ENCODE measurements at regions not wholly inside any gene's neighbourhood (a gene's known extent, or its start where the extent isn't known, plus 50 kb on each side); places are given as distances from the start of the nearest gene placed in this dataset.

DNA sequence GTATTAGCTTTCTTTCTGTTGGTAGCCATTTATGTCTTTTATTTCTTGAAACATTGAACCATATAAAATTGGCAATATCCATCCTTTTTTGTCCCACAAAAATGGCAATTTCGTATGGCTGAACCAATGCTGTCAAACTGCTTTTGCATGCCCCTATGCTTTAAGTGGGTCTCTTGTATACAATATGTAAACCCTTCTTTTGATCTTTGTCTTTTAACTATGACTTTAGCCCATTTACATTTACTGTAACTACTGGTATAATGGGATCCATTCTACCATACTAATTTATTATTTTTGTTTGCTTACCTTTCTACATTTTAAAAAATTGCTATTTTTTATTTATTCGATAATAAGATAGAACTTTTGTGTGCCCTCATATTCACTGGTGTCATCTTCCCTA lies 93.4 kb downstream of the TENT4A start:
- Mint-ChIP-seq H3K27ac (no peak overlapping the region), H3K9me3 (peaks cover 11 to 22% of the 10 kb centered on the region in 2 experiments)
- no CpG with 5 or more reads among the region's 2 CpGs for WGBS (ENCODE audit: extremely low coverage, insufficient read length, low lambda C conversion rate)

More for the DNA sequence above, 93.4 kb downstream of the TENT4A start:
- Histone ChIP-seq H3K4ac (ENCODE audit: low read depth, low read length) (no peak overlapping the region), H3K27me3 (ENCODE audit: insufficient read depth, low read length) (no peaks in the 10 kb centered on the region), H3T11ph (ENCODE audit: low read length) (no peak overlapping the region), H3K14ac (ENCODE audit: insufficient read depth, low read length) (no peak overlapping the region), H2BK12ac (ENCODE audit: insufficient read length, low read depth, low read length) (no peak overlapping the region), H4K20me1 (ENCODE audit: control insufficient read depth, insufficient read depth, insufficient read length) (no peaks in the 10 kb centered on the region), H2BK5ac (ENCODE audit: insufficient read length, low read length) (no peak overlapping the region), H3K18ac (ENCODE audit: insufficient read length, low read depth, low read length) (no peak overlapping the region), H4K8ac (replicated peaks; ENCODE audit: insufficient read length, low read depth, low read length) (no peak overlapping the region), H2BK15ac (ENCODE audit: low read depth, low read length) (no peak overlapping the region), H2BK120ac (ENCODE audit: low read depth, low read length, poor library complexity, severe bottlenecking) (no peak overlapping the region), H3K9ac (ENCODE audit: extremely low read depth, insufficient read length, low read length) (no peak overlapping the region), H3K23ac (ENCODE audit: insufficient read length, low read depth, low read length) (no peak overlapping the region), H3K4me1 (ENCODE audit: insufficient read depth, low read length) (no peaks in the 10 kb centered on the region), H3K79me2 (ENCODE audit: insufficient read depth, low read length) (no peaks in the 10 kb centered on the region), H3K56ac (ENCODE audit: insufficient read length, low read depth, low read length) (no peak overlapping the region), H3K4me2 (ENCODE audit: insufficient read depth, insufficient read length, low read length) (no peak overlapping the region), H2AK5ac (ENCODE audit: insufficient read length, low read length) (no peak overlapping the region), H3K23me2 (ENCODE audit: insufficient read length, low read depth, low read length, poor library complexity, severe bottlenecking) (no peaks in the 10 kb centered on the region), H4K5ac (ENCODE audit: insufficient read length, low read depth, low read length) (no peak overlapping the region), H3K9me3 (ENCODE audit: control insufficient read depth, low read depth, low read length) (no peaks in the 10 kb centered on the region), H2AFZ (ENCODE audit: low read length) (no peak overlapping the region), H3K27ac (ENCODE audit: insufficient read length, low read depth, low read length) (no peak overlapping the region), H2BK20ac (ENCODE audit: low read depth, low read length, poor library complexity, severe bottlenecking) (no peak overlapping the region), H3K79me1 (ENCODE audit: insufficient read depth, low read depth, low read length, poor library complexity, severe bottlenecking) (no peaks in the 10 kb centered on the region), H4K91ac (ENCODE audit: insufficient read length, low read depth, low read length) (no peak overlapping the region)
- Mint-ChIP-seq H3K4me3 (no peak overlapping the region), H3K36me3 (ENCODE audit: insufficient read depth in 1 of 3, low read depth in 3 of 3) (0 out of 7 replicates have a peak, but pooled peaks cover 0 to 5% (median 4%) of the 10 kb centered on the region in 3 experiments), H3K27me3 (ENCODE audit: low read depth) (peaks cover 7% of the 10 kb centered on the region; the same call in 1 of the 2 replicates), H3K4me1 (no peaks in the 10 kb centered on the region)
- DNase-seq: no peak
- TF ChIP-seq, protein P1, sequence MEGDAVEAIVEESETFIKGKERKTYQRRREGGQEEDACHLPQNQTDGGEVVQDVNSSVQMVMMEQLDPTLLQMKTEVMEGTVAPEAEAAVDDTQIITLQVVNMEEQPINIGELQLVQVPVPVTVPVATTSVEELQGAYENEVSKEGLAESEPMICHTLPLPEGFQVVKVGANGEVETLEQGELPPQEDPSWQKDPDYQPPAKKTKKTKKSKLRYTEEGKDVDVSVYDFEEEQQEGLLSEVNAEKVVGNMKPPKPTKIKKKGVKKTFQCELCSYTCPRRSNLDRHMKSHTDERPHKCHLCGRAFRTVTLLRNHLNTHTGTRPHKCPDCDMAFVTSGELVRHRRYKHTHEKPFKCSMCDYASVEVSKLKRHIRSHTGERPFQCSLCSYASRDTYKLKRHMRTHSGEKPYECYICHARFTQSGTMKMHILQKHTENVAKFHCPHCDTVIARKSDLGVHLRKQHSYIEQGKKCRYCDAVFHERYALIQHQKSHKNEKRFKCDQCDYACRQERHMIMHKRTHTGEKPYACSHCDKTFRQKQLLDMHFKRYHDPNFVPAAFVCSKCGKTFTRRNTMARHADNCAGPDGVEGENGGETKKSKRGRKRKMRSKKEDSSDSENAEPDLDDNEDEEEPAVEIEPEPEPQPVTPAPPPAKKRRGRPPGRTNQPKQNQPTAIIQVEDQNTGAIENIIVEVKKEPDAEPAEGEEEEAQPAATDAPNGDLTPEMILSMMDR (conservative IDR thresholded peaks at IDR 0.05): no peak

All from H9 (cell line).